GM19397 (cell line): ENCODE measurements at regions not wholly inside any gene's neighbourhood (a gene's known extent, or its start where the extent isn't known, plus 50 kb on each side); places are given as distances from the start of the nearest gene placed in this dataset.
"Not testable (repeated sequence)": the region's sequence is repeated elsewhere in the genome, so short reads cannot be mapped to it uniquely, and the experiment has no call there.

Experiments
- ATAC-seq: cut with Tn5 transposase; IDR thresholded peaks from one replicate; pipeline ENCODE4 v1.9.1; 2021; ENCODE audit warnings: mild to moderate bottlenecking, moderate library complexity; ENCODE audit not compliant: unreplicated experiment

DNA sequence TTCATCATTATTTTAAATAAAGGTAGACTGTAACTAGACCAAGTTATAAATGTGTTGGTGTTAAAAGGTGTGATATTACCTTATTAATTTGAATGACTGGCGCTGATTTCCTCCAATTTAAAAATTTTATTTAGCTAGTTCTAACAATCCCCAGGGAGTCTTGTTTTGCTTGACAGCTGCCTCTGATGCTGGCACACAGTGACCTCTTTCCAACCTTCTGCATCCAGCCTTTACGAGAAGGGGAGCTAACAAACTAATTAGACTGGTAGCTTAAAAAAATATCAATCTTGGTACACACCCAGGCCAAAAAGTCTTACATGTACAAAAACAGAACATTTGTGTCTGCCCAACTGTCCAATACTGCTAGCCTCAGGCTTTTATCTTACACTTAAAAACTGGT is 51.8 kb upstream of the ENPEP start:
- no peak for ATAC-seq

- no peak for ATAC-seq
Measured at GRCh38 chr4:110418641-110419040, 57.3 kb upstream of the ENPEP start.

- no peak for ATAC-seq
Measured at GRCh38 chr4:110417136-110417535, 58.8 kb upstream of the ENPEP start.

DNA sequence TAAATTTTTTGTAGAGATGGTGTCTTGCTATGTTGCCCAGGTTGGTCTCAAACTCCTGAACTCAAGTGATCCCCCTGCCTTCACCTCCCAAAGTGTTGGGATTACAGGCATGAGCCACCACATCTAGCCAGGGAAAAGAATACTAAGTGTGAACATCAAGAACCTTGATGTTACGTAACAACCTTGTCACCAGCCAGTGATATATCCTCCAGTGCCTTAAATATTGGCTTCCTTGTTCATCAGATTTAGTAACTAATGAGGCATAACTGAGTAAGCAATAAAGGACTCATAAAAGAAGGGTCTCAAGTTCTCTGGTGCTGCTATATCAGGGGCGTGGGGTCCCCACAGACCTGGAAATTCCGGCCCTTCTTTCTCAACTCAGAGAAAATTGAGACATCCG is 60.5 kb upstream of the ENPEP start:
- ATAC-seq = no peak

- ATAC-seq = no peak
Measured at GRCh38 chr4:110415041-110415440, 60.9 kb upstream of the ENPEP start.

GRCh38 chr4:110414561-110414920 is 61.4 kb upstream of the ENPEP start:
- ATAC-seq = no peak

DNA sequence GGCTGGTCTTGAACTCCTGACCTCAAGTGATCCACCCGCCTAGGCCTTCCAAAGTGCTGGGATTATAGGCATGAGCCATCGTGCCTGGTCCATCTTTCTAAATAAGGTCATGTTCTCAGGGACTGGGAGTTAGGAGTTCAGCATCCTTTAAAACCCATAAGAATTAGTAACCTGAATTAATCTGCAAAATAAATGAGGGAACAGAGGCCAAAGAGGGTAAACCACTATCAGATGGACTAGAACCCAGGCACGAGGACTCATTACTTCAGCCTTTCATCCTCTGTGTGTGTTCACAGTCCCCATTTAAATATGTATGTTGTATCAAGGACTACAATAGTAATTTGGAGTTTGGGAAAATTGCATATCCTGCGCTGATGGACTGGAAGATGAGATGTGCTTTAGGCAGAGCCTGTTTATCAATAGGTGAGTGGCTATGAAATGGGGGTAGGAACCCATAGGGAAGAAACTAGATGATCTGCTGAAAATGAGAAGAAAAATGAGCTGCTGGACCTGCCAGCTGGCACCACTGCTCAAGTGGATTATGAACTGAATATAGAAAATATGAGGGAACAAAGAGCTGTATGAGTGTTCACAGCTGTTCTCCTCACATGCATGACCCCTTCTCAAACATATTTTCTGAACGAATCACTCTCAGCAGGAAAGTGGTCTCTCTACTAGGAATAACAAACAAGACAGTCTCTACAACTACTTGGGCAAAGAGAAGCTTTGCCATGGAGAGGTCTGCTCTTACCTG is 62.0 kb upstream of the ENPEP start:
- ATAC-seq = not testable (repeated sequence)

DNA sequence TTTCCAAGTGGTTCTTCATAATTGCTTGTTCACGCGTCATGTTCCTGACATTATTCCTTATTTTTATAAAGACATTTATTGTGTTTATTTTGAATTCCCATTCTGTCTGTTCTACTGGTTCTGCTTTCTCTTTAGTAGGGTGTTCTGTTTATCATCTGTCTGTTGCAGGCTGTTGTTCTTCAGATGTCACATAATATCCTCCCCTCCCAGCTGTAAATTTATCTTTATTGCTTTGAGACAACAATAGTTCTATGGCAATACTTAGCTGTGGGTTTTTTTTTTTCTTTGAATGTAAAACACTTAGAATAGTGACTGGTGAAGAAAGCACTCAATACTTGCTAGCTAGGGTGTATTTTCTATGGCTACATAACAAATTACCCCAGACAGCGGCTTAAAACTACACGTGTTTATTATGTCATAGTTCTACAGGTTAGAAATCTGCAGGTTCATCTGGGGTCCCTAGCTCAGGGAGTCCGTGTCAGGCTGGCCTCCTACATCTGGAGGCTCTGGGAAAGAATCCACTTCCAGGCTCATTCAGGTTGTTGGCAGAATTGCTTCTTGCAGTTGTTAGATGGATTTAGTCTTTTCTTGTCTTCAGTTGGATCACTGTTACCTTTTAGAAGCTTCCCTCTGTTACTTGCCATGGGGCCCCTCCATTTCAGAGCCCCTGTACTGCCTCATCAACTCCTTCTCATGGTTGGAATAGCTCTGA is 63.4 kb upstream of the ENPEP start:
- no peak for ATAC-seq

DNA sequence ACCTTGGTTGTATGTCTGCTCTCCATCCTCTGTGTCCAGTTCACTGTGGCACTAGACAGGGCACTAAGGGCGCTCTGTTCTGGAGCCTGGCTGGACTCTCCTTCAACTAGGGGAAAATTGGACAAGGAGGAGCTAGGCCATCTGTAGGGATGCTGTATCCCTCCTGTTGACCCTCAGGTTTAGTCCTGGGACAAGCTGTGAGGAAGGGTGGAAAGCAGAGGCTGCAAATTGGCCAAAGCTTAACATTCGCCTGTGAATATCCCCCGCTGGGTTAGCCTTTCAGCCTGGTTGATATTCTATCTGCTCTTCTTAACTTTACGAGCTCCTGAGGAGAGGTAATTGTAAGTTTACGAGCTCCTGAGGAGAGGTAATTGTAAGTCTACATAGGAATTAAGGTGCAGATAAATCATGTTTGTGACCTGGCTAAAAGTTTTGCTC is 64.4 kb upstream of the ENPEP start:
- no peak for ATAC-seq

- not testable (repeated sequence) for ATAC-seq
Measured at GRCh38 chr4:110410853-110411573, 64.9 kb upstream of the ENPEP start.

- no peak for ATAC-seq
Measured at GRCh38 chr4:110400086-110400485, 75.9 kb upstream of the ENPEP start.

DNA sequence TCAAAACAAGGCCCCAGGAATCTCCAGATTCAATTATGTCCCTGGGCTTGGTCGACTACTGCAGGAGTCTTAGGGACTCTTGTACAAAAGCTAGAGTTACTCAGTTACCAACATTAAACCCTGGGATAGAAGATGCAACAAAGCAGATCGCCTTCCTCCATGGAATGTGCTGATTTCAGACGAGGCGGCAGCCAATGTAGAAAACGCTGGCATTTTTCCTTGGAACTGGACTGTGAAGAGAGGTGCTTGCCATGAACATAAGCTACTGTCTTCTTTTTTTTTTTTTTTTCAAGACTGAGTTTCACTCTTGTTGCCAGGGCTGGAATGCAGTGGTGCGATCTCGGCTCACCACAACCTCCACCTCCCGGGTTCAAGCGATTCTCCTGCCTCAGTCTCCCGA is 76.9 kb upstream of the ENPEP start:
- not testable (repeated sequence) for ATAC-seq

GRCh38 chr4:110396963-110397362 is 79.0 kb upstream of the ENPEP start:
- ATAC-seq = no peak

- ATAC-seq = no peak
Measured at GRCh38 chr4:110395421-110395820, 80.5 kb upstream of the ENPEP start.

- ATAC-seq = no peak
Measured at GRCh38 chr4:110394871-110395270, 81.1 kb upstream of the ENPEP start.

DNA sequence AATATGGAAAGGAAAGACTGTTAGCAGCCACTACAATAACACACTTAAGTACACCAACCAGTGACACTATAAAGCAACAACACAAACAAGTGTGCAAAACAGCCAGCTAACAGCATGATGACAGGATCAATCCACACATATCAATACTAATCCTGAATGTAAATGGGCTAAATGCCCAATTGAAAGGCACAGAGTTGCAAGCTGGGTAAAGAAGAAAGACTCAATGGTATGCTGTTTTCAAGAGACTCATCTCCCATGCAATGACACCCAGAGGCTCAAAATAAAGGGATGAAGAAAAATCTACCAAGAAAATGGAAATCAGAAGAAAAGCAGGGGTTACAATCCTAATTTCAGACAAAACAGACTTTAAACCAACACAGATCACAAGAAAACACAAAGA is 94.2 kb upstream of the ENPEP start:
- ATAC-seq = no peak

DNA sequence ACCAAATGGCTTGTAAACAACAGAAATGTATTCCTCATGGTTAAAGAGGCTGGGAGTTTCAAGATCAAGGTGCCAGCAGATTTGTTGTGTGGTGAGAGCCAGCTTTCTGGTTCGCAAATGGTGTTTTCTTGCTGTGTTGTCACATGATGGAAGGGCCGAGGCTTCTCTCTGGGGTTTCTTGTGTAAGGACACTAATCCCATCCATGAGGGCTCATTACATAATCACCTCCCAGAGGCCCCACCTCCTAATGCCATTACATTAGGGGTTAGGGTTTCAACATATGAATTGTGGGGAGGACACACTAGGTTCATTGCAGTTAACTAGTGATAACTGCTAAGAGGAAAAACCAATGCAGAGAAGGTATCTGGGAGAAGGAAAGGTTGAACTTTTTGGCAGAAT is 103.5 kb upstream of the ENPEP start:
- ATAC-seq = no peak

GRCh38 chr4:110371016-110371770 is 104.8 kb upstream of the ENPEP start:
- ATAC-seq = no peak

GRCh38 chr4:110368409-110368808 is 107.5 kb upstream of the ENPEP start:
- no peak for ATAC-seq

DNA sequence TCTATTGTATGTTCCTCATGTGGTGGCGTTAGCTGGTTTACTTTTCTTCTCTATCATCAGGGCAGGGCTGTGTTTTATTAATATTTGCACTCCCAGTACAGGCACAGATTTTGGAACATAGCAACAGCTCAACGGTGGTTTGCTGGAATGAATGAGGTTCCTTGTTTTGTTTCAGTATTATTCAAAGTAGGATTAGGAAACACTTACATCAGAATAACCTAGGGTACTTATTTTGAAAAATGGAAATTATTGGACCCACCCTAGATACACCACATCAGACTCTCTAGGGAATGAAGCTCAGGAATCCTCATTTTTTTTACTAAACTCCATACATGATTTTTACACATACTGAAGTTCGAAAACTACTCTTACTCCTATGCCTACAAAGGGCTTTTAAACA is 108.8 kb upstream of the ENPEP start:
- ATAC-seq = no peak

DNA sequence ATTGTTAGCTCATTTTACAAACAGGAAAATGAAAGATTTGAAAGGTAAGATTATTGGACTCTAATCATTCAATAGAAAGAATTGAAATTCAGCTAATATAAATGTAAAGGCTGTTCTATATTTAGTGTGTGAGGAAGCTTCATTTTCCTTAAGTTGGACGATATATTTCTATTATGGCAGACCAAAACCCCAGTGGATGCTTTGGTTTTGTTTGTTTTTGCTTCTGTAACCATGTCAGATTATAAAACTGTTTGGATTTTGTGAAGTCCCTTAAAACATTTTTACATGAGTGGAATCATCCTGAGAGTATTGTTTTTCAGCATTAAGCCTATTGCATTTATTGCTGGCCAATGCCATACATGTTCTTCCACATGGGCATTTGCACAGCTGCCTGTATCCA is 110.2 kb upstream of the ENPEP start:
- no peak for ATAC-seq
